OCI-LY7 (cell line): ENCODE measurements at regions not wholly inside any gene's neighbourhood (a gene's known extent, or its start where the extent isn't known, plus 50 kb on each side); places are given as distances from the start of the nearest gene placed in this dataset.

Experiments
- CTCF ChIP-seq: fragments of 200-600 bp; sonication (generic); conservative IDR thresholded peaks from 2 replicates; pipeline ENCODE4 v1.5.1; 2014; ENCODE audit warnings: mild to moderate bottlenecking, antibody characterized with exemption, low read length, moderate library complexity, mixed read lengths
- EZH2phosphoT487 ChIP-seq: fragments of 200-600 bp; sonication (generic); IDR thresholded peaks from 2 replicates; pipeline ENCODE4 v1.6.1; 2018; ENCODE audit warnings: low read depth, borderline replicate concordance, mild to moderate bottlenecking, mixed run types, antibody characterized with exemption, low read length, moderate library complexity, mixed read lengths

GRCh38 chr21:39046236-39046916 is 136.9 kb downstream of the PSMG1 start:
- TF ChIP-seq CTCF: no peak
- TF ChIP-seq EZH2phosphoT487: no peak
